ENCODE measurements at regions not wholly inside any gene's neighbourhood (a gene's known extent, or its start where the extent isn't known, plus 50 kb on each side); places are given as distances from the start of the nearest gene placed in this dataset.

GRCh38 chr9:116064970-116065369, 88.6 kb upstream of the PAPPA start:
- no peak for DNase-seq

- DNase-seq: no peak
These were observed 87.4 kb upstream of the PAPPA start for GRCh38 chr9:116066221-116066620.

GRCh38 chr9:116067566-116067965, 86.0 kb upstream of the PAPPA start:
- DNase-seq: no peak

- DNase-seq: no peak
These were observed 83.2 kb upstream of the PAPPA start for GRCh38 chr9:116070256-116070914.

- DNase-seq: no peak
These were observed 81.5 kb upstream of the PAPPA start for GRCh38 chr9:116072046-116072445.

- DNase-seq: no peak
These were observed 79.8 kb upstream of the PAPPA start for GRCh38 chr9:116073826-116074225.

GRCh38 chr9:116074658-116075057, 78.9 kb upstream of the PAPPA start:
- no peak for DNase-seq

- DNase-seq: no peak
These were observed 78.4 kb upstream of the PAPPA start for GRCh38 chr9:116075191-116075590.

GRCh38 chr9:116078640-116079039, 75.0 kb upstream of the PAPPA start:
- DNase-seq: no peak

- no peak for DNase-seq
These were observed 73.0 kb upstream of the PAPPA start for GRCh38 chr9:116080561-116080960.

- no peak for DNase-seq
These were observed 72.0 kb upstream of the PAPPA start for GRCh38 chr9:116081435-116082115.

- no peak for DNase-seq
These were observed 69.8 kb upstream of the PAPPA start for GRCh38 chr9:116083837-116084236.

GRCh38 chr9:116084497-116084896, 69.1 kb upstream of the PAPPA start:
- DNase-seq: no peak

GRCh38 chr9:116087246-116087645, 66.3 kb upstream of the PAPPA start:
- DNase-seq: no peak

- DNase-seq: no peak
These were observed 65.8 kb upstream of the PAPPA start for GRCh38 chr9:116087751-116088194.

- no peak for DNase-seq
These were observed 65.2 kb upstream of the PAPPA start for GRCh38 chr9:116088396-116088795.

GRCh38 chr9:116090030-116090770, 63.4 kb upstream of the PAPPA start:
- DNase-seq: no peak

GRCh38 chr9:116094846-116095245, 58.7 kb upstream of the PAPPA start:
- no peak for DNase-seq

- DNase-seq: no peak
These were observed 58.2 kb upstream of the PAPPA start for GRCh38 chr9:116095403-116095802.

GRCh38 chr9:116096046-116096445, 57.5 kb upstream of the PAPPA start:
- DNase-seq: no peak

- DNase-seq: no peak
These were observed 56.7 kb upstream of the PAPPA start for GRCh38 chr9:116096853-116097252.

GRCh38 chr9:116098476-116098875, 55.1 kb upstream of the PAPPA start:
- no peak for DNase-seq

- no peak for DNase-seq
These were observed 53.8 kb upstream of the PAPPA start for GRCh38 chr9:116099821-116100220.

GRCh38 chr9:116100711-116101121, 52.9 kb upstream of the PAPPA start:
- no peak for DNase-seq
